ENCODE measurements at regions not wholly inside any gene's neighbourhood (a gene's known extent, or its start where the extent isn't known, plus 50 kb on each side); places are given as distances from the start of the nearest gene placed in this dataset.

GRCh38 chr14:45968037-45968436, 683.5 kb downstream of the RPL10L start:
- TF ChIP-seq, protein P1, sequence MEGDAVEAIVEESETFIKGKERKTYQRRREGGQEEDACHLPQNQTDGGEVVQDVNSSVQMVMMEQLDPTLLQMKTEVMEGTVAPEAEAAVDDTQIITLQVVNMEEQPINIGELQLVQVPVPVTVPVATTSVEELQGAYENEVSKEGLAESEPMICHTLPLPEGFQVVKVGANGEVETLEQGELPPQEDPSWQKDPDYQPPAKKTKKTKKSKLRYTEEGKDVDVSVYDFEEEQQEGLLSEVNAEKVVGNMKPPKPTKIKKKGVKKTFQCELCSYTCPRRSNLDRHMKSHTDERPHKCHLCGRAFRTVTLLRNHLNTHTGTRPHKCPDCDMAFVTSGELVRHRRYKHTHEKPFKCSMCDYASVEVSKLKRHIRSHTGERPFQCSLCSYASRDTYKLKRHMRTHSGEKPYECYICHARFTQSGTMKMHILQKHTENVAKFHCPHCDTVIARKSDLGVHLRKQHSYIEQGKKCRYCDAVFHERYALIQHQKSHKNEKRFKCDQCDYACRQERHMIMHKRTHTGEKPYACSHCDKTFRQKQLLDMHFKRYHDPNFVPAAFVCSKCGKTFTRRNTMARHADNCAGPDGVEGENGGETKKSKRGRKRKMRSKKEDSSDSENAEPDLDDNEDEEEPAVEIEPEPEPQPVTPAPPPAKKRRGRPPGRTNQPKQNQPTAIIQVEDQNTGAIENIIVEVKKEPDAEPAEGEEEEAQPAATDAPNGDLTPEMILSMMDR (IDR thresholded peaks at IDR 0.05; ENCODE audit: borderline replicate concordance, extremely low read depth, low read length, poor library complexity, severe bottlenecking), result no peak
- no peak for TF ChIP-seq EZH2 (IDR thresholded peaks at IDR 0.05; ENCODE audit: borderline replicate concordance, low read depth, low read length, severe bottlenecking)
